Adrenal gland (tissue), 9 donors: ENCODE measurements at regions not wholly inside any gene's neighbourhood (a gene's known extent, or its start where the extent isn't known, plus 50 kb on each side); places are given as distances from the start of the nearest gene placed in this dataset.
"Not testable (repeated sequence)": the region's sequence is repeated elsewhere in the genome, so short reads cannot be mapped to it uniquely, and the experiment has no call there.

Experiments used
- DNase-seq, 7 donors: peaks; one replicate each; pipeline ENCODE4 v3.0.0-alpha.2; 2019 to 2020
- H3K27ac ChIP-seq, 5 donors: fragments of 200-600 bp; sonication (generic) in 4 of 5; 1 replicate in 3 of 5; 2 replicates in 2 of 5; pipeline versions ENCODE4 v1.5.1 to v1.8.0; 2016 to 2020; ENCODE audit warnings: mild to moderate bottlenecking in 1 of 5
- H3K27me3 ChIP-seq: fragments of 200-600 bp; 2 replicates; pipeline ENCODE4 v1.8.0; 2021
- H3K36me3 ChIP-seq, 2 donors: fragments of 200-600 bp; replicated peaks in 1 of 2; 1 replicate in 1 of 2; 2 replicates in 1 of 2; pipeline versions ENCODE4 v1.5.1 to v1.8.0; 2018 to 2022
- H3K4me1 ChIP-seq, 2 donors: fragments of 200-600 bp; replicated peaks in 1 of 2; 1 replicate in 1 of 2; 2 replicates in 1 of 2; pipeline versions ENCODE4 v1.5.1 to v1.8.0; 2018 to 2021
- H3K4me3 ChIP-seq, 4 donors: fragments of 200-600 bp; sonication (generic) in 3 of 4; one replicate each; pipeline ENCODE4 v1.5.1; 2016 to 2018
- H3K9me3 ChIP-seq, 3 donors: fragments of 200-600 bp; sonication (generic) in 1 of 3; replicated peaks in 1 of 3; 1 replicate in 2 of 3; 2 replicates in 1 of 3; pipeline versions ENCODE4 v1.5.1 to v1.8.0; 2016 to 2021
- POLR2A ChIP-seq, 2 donors: fragments of 450-650 bp; IDR thresholded peaks; one replicate each; pipeline ENCODE4 v1.6.1; 2017; ENCODE audit warnings: antibody characterized with exemption in 2 of 2, mild to moderate bottlenecking in 2 of 2, moderate library complexity in 1 of 2
- WGBS, 4 donors: extraction: QIAGEN DNeasy Blood & Tissue Kit in 2 of 4; methylation state at CpG; one replicate each; pipeline versions ENCODE4 v1.1.5 to v1.1.7; 2013 to 2017; 5-methylcytosine and 5-hydroxymethylcytosine counted together
- intact Hi-C, 2 donors: fragments of 100-400 bp; cut with DNase I; formaldehyde crosslinking; loops; one replicate each; pipeline versions ENCODE4 v1.14.1 to v1.15.0; 2022 to 2023
- TF ChIP-seq, protein P1 (sequence below), 6 experiments: fragments of 450-650 bp in 4 of 6; fragments of 200-600 bp in 2 of 6; sonication (generic) in 1 of 6; IDR thresholded peaks; 1 replicate in 5 of 6; 2 replicates in 1 of 6; pipeline versions ENCODE4 v1.5.1 to v1.8.0; 2016 to 2021; ENCODE audit warnings: antibody characterized with exemption in 6 of 6, mild to moderate bottlenecking in 2 of 6, moderate library complexity in 1 of 6
- donor health status: healthy with polysubstance abuse.
- donor health status: Bipolar disorder and iron deficiency.
- donor health status: DM: yes; HTN: yes; CAD: no.
- donor health status: DM: no; HTN: no; CAD: no.
- donor health status: DM: no; HTN: no; CAD: no.

DNA sequence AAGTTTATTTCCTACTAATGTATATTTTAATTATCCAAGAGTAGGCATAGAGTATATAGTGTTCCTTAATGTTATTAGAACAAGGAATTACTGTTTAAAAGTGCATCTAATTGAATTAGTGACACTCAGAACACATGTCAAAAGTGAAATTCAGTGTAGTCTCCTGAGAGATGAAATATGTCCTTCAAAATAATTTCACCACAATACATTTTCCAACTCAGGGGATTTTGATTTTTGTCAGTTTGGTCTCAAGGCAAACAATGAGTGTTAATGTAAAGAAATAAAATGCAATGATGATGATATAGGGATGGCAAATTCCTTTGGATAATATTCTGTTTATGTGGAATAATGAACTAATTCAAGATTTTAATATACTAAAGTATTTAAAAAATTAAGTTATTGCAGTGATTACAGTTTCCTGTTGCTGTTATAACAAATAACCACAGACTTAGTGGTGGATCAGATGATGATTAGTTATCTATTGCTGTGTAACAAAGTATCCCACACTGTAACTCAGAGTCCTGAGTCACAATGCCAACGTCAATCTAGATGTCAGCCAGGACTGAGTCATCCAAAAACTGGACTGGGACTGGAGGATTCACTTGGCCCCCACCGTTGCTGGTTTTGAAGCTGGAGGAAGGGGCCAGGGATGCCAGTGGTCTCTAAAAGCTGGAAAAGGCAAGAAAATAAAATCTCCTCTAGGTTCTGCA lies 148.0 kb upstream of the SLC7A11 start:
- Histone ChIP-seq H3K27ac (no peak overlapping the region), H3K27me3 (no peaks in the 10 kb centered on the region), H3K4me3 (no peak overlapping the region), H3K36me3 (no peaks in the 10 kb centered on the region), H3K4me1 (no peaks in the 10 kb centered on the region), H3K9me3 (no peaks in the 10 kb centered on the region)
- intact Hi-C loops = no loop called here
- no peak for DNase-seq
- no peak for TF ChIP-seq POLR2A (IDR thresholded peaks at IDR 0.05)
- TF ChIP-seq, protein P1, sequence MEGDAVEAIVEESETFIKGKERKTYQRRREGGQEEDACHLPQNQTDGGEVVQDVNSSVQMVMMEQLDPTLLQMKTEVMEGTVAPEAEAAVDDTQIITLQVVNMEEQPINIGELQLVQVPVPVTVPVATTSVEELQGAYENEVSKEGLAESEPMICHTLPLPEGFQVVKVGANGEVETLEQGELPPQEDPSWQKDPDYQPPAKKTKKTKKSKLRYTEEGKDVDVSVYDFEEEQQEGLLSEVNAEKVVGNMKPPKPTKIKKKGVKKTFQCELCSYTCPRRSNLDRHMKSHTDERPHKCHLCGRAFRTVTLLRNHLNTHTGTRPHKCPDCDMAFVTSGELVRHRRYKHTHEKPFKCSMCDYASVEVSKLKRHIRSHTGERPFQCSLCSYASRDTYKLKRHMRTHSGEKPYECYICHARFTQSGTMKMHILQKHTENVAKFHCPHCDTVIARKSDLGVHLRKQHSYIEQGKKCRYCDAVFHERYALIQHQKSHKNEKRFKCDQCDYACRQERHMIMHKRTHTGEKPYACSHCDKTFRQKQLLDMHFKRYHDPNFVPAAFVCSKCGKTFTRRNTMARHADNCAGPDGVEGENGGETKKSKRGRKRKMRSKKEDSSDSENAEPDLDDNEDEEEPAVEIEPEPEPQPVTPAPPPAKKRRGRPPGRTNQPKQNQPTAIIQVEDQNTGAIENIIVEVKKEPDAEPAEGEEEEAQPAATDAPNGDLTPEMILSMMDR (IDR thresholded peaks at IDR 0.05) = no peak
- WGBS, 4 donors = 25 to 56% (median 46%) methylated on average over 2 of the region's 2 CpGs

DNA sequence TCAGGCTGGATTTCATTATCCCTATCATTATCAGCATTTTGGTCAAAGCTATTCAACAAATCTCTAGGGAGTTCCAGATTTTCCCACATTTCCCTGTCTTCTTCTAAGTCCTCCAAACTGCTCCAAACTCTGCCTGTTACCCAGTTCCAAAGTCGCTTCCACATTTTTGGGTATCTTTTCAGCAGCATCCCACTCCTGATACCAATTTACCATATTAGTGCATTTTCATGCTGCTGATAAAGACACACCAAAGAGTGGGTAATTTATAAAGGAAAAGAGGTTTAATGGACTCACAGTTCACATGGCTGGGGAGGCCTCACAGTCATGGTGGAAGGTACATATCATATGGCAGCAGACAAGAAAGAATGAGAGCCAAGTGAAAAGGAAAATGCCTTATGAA lies 132.8 kb upstream of the SLC7A11 start:
- Histone ChIP-seq H3K4me3 (no peak overlapping the region), H3K36me3 (no peaks in the 10 kb centered on the region), H3K4me1 (no peaks in the 10 kb centered on the region), H3K9me3 (no peaks in the 10 kb centered on the region), H3K27ac (no peak overlapping the region), H3K27me3 (no peaks in the 10 kb centered on the region)
- intact Hi-C loops = no loop called here
- 0 to 90% (median 84%) methylated on average over 1 of the region's 1 CpG for WGBS, 4 donors
- TF ChIP-seq, protein P1 (IDR thresholded peaks at IDR 0.05) = no peak
- TF ChIP-seq POLR2A (IDR thresholded peaks at IDR 0.05) = no peak
- DNase-seq = no peak

DNA sequence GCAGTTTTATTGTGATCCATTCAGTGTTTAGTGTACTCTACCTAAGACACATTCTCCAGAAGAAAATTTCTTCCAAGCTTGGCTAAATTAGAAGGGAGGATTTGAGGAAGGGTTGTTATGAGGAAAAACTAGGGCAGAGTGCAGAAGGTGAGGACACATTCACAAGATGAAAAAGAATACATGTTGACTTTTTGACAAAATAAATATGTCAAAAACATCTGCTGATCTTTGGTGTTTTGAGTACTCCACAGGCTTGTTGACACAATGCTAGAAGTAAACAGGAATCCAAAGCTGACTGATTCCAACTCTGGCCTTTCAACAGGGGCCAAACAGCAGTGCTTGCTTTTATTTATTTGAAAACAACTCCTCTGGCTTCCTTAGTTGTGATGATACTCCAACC lies 125.8 kb upstream of the SLC7A11 start:
- no peak for DNase-seq
- TF ChIP-seq POLR2A (IDR thresholded peaks at IDR 0.05) = no peak
- TF ChIP-seq, protein P1 (IDR thresholded peaks at IDR 0.05) = no peak
- H3K36me3 ChIP-seq = no peaks in the 10 kb centered on the region
- no peaks in the 10 kb centered on the region for H3K9me3 ChIP-seq
- no peak overlapping the region for H3K27ac ChIP-seq
- H3K27me3 ChIP-seq = no peaks in the 10 kb centered on the region
- intact Hi-C loops = no loop called here
- H3K4me1 ChIP-seq = no peaks in the 10 kb centered on the region
- no peak overlapping the region for H3K4me3 ChIP-seq

DNA sequence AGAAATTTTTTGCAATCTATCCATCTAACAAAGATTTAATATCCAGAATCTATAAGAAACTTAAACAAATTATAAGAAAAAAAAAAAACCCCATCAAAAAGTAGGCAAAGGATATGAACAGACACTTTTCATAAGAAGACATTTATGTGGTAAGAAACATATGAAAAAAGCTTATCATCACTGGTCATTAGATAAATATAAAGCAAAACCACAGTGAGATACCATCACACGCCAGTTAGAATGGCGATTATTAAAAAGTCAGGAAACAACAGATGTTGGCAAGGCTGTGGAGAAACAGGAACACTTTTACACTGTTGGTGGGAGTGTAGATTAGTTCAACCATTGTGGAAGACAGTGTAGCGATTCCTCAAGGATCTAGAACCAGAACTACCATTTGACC lies 110.3 kb upstream of the SLC7A11 start:
- H3K36me3 ChIP-seq, DNase-seq, H3K27ac ChIP-seq, H3K9me3 ChIP-seq, intact Hi-C loops, H3K27me3 ChIP-seq, H3K4me1 ChIP-seq, H3K4me3 ChIP-seq: not testable (repeated sequence)
- WGBS, 4 donors = 79 to 89% (median 85%) methylated on average over 3 of the region's 3 CpGs

DNA sequence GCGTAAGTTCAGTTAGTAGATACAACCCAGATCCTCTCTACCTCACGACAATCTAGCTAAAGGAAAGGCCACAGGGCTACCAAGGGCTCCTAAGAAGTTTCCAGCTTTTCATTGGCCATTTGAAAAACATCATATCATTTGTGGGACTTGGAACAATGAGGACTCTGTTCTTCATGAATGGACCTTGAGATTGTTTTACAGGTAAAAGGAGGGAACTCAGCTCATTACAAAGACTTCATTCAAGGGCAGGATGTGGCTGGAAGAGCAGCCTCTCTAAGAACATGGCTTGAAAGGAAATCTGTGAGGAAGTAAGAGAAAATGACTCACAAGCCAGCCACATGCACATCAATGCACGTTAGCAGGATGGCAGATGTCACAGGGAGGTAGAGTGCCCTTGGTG lies 105.9 kb upstream of the SLC7A11 start:
- H3K4me3 ChIP-seq = no peak overlapping the region
- TF ChIP-seq, protein P1 (IDR thresholded peaks at IDR 0.05) = no peak
- TF ChIP-seq POLR2A (IDR thresholded peaks at IDR 0.05) = no peak
- H3K27me3 ChIP-seq = no peaks in the 10 kb centered on the region
- intact Hi-C loops = no loop called here
- no peaks in the 10 kb centered on the region for H3K4me1 ChIP-seq
- no peaks in the 10 kb centered on the region for H3K36me3 ChIP-seq
- no peak overlapping the region for H3K27ac ChIP-seq
- no peaks in the 10 kb centered on the region for H3K9me3 ChIP-seq
- 39 to 67% (median 47%) methylated on average over 3 of the region's 3 CpGs for WGBS, 4 donors
- no peak for DNase-seq
